Osteocyte (in vitro differentiated cells): ENCODE measurements at regions not wholly inside any gene's neighbourhood (a gene's known extent, or its start where the extent isn't known, plus 50 kb on each side); places are given as distances from the start of the nearest gene placed in this dataset.

ENCODE experiments used
- DNase-seq: peaks from one replicate; pipeline ENCODE4 v3.0.0; 2021; ENCODE audit warnings: mixed read lengths; ENCODE audit not compliant: unreplicated experiment; ENCODE audit errors: extremely low spot score
- H3K27ac Mint-ChIP-seq: one replicate; pipeline ENCODE4 v1.8.0; 2021; ENCODE audit warnings: mild to moderate bottlenecking, mixed read lengths; ENCODE audit not compliant: unreplicated experiment
- H3K27me3 Mint-ChIP-seq: one replicate; pipeline ENCODE4 v1.8.0; 2021; ENCODE audit warnings: mixed read lengths; ENCODE audit not compliant: unreplicated experiment
- H3K36me3 Mint-ChIP-seq: one replicate; pipeline ENCODE4 v1.8.0; 2021; ENCODE audit warnings: mixed read lengths; ENCODE audit not compliant: unreplicated experiment
- H3K4me1 Mint-ChIP-seq: one replicate; pipeline ENCODE4 v1.8.0; 2021; ENCODE audit warnings: mixed read lengths; ENCODE audit not compliant: unreplicated experiment
- H3K4me3 Mint-ChIP-seq: one replicate; pipeline ENCODE4 v1.8.0; 2021; ENCODE audit warnings: mild to moderate bottlenecking, moderate library complexity, mixed read lengths; ENCODE audit not compliant: unreplicated experiment
- H3K9me3 Mint-ChIP-seq: one replicate; pipeline ENCODE4 v1.8.0; 2021; ENCODE audit warnings: mixed read lengths; ENCODE audit not compliant: unreplicated experiment
- TF ChIP-seq, protein P1 (sequence below): fragments of 200-600 bp; sonication (generic); IDR thresholded peaks from 2 replicates; pipeline ENCODE4 v1.5.0; 2021; ENCODE audit warnings: antibody characterized with exemption, mild to moderate bottlenecking, moderate library complexity

DNA sequence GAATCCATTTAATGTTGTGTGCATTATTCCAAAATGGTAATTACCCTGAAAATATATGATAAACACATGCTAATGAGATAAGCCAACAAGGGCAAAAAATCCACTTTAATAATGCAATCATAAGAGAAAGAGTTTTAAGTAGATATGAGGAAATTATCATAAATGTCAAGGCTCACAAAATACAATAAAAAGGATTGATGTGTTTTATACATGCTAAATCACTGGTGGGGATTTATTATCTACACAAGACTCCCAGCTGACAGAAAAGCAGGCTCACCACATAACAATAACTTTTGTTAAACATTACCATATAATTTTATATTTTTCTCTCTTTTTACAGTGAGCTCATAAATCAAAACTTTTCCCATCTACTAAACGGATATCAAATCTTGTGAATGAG lies 306.2 kb upstream of the GRAMD2B start:
- TF ChIP-seq, protein P1, sequence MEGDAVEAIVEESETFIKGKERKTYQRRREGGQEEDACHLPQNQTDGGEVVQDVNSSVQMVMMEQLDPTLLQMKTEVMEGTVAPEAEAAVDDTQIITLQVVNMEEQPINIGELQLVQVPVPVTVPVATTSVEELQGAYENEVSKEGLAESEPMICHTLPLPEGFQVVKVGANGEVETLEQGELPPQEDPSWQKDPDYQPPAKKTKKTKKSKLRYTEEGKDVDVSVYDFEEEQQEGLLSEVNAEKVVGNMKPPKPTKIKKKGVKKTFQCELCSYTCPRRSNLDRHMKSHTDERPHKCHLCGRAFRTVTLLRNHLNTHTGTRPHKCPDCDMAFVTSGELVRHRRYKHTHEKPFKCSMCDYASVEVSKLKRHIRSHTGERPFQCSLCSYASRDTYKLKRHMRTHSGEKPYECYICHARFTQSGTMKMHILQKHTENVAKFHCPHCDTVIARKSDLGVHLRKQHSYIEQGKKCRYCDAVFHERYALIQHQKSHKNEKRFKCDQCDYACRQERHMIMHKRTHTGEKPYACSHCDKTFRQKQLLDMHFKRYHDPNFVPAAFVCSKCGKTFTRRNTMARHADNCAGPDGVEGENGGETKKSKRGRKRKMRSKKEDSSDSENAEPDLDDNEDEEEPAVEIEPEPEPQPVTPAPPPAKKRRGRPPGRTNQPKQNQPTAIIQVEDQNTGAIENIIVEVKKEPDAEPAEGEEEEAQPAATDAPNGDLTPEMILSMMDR = no peak
- H3K9me3 Mint-ChIP-seq = peaks cover 6% of the 10 kb centered on the region
- no peak for DNase-seq
- no peak overlapping the region for H3K4me3 Mint-ChIP-seq
- H3K27me3 Mint-ChIP-seq = peaks cover 9% of the 10 kb centered on the region
- H3K4me1 Mint-ChIP-seq = peaks cover 2% of the 10 kb centered on the region
- no peak overlapping the region for H3K27ac Mint-ChIP-seq
- no peaks in the 10 kb centered on the region for H3K36me3 Mint-ChIP-seq

DNA sequence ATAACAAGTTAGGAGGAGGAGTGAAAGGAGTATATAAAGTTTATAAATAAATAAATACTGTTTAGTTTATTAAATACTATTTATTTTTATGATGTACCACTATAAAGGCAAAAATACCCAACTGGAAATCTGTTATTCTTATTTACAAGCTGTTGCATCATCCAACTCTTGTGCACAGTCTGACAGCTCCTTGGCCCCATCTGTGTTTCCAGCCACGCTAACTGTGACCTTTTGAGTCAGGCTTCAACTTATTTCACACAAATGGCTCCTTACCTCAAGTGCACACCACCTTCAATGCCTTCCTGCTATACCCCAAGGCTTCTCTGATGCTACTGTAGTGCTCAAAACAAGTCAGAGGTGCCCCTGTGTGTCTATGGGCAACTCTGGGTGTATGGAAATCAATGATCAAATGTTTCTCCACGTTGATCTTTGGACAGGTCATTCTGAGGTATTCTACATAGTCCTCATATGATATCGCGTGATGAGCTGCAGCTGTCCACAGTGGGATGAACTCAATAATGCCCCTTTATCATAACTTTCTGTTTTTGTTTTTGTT lies 303.2 kb upstream of the GRAMD2B start:
- peaks cover 22% of the 10 kb centered on the region for H3K4me1 Mint-ChIP-seq
- H3K36me3 Mint-ChIP-seq = no peaks in the 10 kb centered on the region
- no peak for DNase-seq
- H3K4me3 Mint-ChIP-seq = no peak overlapping the region
- TF ChIP-seq, protein P1 = no peak
- no peaks in the 10 kb centered on the region for H3K9me3 Mint-ChIP-seq
- no peak overlapping the region for H3K27ac Mint-ChIP-seq
- H3K27me3 Mint-ChIP-seq = peaks cover 12% of the 10 kb centered on the region

DNA sequence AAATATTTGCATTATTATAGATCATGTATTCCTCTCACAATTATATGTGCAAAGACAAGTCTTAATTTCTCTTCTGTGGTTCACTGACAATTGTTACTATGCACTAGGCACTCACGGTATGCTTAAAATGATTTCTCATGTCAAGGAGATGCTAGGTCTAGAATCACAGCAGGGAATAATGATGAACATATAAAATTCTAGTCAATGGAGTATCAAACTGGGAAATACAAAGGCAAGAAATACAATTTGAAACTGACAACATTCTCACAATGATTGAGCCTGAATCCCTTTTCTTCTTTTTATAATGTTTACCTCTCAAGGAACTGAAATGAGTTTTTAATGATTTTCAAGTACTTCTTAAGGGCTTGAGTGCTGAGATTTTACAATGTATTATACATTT lies 302.3 kb upstream of the GRAMD2B start:
- TF ChIP-seq, protein P1 = no peak
- Mint-ChIP-seq H3K36me3 (no peaks in the 10 kb centered on the region), H3K27ac (no peak overlapping the region), H3K27me3 (peaks cover 12% of the 10 kb centered on the region), H3K4me1 (peaks cover 32% of the 10 kb centered on the region), H3K4me3 (no peak overlapping the region), H3K9me3 (no peaks in the 10 kb centered on the region)
- no peak for DNase-seq

DNA sequence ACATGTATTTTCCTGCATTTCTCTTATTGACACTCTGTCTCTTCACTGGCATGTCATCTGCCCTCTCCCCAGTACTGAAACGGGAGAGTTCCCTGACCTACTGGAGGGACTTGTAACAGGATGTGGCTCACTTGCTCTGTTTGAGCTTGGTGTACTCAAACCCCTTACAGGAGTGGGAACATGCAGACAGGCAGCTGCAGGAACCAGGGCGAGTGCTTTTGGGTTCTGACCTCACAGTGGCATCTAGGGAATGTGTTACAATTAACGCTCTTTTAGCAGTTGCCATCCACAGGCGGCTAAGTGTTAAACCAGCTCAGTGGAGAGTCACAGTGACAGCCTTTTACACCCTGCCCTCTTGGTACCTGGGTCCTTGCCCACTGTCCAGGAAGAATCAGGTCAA lies 300.3 kb upstream of the GRAMD2B start:
- Mint-ChIP-seq H3K4me1 (peaks cover 50% of the 10 kb centered on the region), H3K27me3 (peaks cover 12% of the 10 kb centered on the region), H3K36me3 (no peaks in the 10 kb centered on the region), H3K4me3 (no peak overlapping the region), H3K27ac (no peak overlapping the region), H3K9me3 (no peaks in the 10 kb centered on the region)
- no peak for DNase-seq
- TF ChIP-seq, protein P1 = no peak

DNA sequence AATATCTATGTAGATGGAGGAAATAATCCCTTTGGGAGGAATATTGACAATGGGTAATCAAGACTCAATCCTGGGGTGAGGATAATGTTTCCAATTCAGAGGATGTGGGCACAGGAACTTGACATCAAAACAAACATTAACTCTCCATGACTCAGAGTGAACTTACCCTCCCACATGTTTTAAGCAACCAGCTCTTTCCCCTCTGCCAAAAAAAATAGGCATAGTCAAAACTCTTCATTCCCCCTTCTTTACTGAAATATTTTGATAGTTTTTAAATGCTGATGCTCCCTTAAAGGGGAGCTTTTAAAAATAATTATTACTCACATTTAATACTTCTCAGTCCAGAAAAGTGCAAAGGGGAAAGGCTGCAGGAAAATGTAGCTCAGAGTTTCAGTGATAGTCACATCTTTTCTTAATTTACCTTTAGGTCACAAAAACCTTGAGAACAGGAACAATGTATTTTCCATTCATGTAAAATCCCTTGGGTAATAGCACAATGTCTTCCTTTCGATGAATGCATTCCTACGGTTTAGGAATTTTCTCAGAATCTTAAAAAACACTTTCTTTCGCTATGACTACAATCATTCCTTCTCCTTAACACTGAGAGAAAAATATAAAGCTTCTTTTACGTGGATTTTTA lies 298.4 kb upstream of the GRAMD2B start:
- no peak for DNase-seq
- TF ChIP-seq, protein P1 = no peak
- Mint-ChIP-seq H3K4me3 (peak overlapping the region; percentile 11), H3K4me1 (peaks cover 49% of the 10 kb centered on the region), H3K27me3 (peaks cover 8% of the 10 kb centered on the region), H3K27ac (peak overlapping the region; percentile 61), H3K36me3 (no peaks in the 10 kb centered on the region), H3K9me3 (no peaks in the 10 kb centered on the region)
